HG03045 (cell line): ENCODE measurements at regions not wholly inside any gene's neighbourhood (a gene's known extent, or its start where the extent isn't known, plus 50 kb on each side); places are given as distances from the start of the nearest gene placed in this dataset.
"Not testable (repeated sequence)": the region's sequence is repeated elsewhere in the genome, so short reads cannot be mapped to it uniquely, and the experiment has no call there.

Experiments
- ATAC-seq: cut with Tn5 transposase; IDR thresholded peaks from one replicate; pipeline ENCODE4 v1.9.1; 2021; ENCODE audit warnings: mild to moderate bottlenecking, moderate library complexity; ENCODE audit not compliant: unreplicated experiment

GRCh38 chr4:31417040-31417439, 696.9 kb downstream of the PCDH7 start:
- ATAC-seq: no peak

DNA sequence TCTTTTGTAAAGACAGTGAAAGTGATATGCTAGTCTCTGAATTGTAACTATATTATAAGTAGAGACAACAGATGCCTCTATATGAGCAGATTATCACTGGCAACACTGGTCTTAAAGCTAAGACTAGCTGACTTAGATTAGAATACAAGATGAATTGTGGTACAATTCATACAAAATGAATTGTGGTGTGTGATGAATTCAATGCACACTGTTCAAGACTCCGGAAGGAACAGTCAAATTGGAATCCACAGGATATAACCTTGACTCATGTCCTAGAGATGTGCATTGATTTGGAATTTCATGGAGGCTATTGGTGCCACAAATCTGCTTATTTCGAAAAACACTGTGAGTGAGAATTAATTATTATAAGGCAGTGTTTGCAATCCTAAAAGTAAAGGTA, 701.8 kb downstream of the PCDH7 start:
- ATAC-seq: no peak

GRCh38 chr4:31427691-31428090, 707.5 kb downstream of the PCDH7 start:
- ATAC-seq: no peak

GRCh38 chr4:31442236-31442635, 722.1 kb downstream of the PCDH7 start:
- no peak for ATAC-seq

- no peak for ATAC-seq
Measured at GRCh38 chr4:31445526-31445925, 725.4 kb downstream of the PCDH7 start.

GRCh38 chr4:31455612-31456011, 735.4 kb downstream of the PCDH7 start:
- ATAC-seq: no peak

DNA sequence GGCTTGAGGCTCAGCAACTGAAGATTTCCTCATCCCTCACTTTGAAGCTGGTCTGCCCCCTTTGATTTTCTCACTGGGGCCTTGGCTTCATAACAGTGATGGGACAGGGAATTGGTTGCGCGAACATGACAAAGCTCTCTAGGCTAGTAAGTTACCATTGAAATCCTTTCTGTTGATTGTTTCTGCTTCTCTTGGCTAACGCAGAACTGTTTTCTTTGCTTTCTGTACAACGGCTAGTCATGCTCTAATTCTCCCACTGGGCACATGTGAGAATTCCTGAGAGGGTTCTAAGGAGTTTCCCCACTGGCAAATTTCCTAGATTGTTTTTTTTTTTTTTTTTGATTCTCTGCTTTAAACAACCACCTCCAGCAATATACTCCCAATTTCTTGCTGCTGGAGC, 738.6 kb downstream of the PCDH7 start:
- ATAC-seq: no peak

DNA sequence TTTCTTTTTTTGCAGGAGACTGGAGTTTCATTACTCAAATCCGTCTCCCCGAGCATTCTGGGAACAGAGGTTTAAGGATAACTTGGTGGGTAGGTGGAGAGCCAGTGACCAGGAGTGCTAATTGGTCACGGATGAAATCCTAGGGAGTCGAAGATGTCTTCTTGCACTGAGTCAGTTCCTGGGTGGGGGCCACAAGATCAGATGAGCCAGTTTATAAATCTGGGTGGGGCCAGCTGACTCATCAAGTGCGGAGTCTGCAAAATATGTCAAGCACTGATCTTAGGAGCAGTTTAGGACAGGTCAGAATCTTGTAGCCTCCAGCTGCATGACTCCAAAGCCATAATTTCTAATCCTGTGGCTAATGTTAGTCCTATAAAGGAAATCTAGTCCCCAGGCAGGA, 741.3 kb downstream of the PCDH7 start:
- no peak for ATAC-seq

- no peak for ATAC-seq
Measured at GRCh38 chr4:31467781-31468180, 747.6 kb downstream of the PCDH7 start.

DNA sequence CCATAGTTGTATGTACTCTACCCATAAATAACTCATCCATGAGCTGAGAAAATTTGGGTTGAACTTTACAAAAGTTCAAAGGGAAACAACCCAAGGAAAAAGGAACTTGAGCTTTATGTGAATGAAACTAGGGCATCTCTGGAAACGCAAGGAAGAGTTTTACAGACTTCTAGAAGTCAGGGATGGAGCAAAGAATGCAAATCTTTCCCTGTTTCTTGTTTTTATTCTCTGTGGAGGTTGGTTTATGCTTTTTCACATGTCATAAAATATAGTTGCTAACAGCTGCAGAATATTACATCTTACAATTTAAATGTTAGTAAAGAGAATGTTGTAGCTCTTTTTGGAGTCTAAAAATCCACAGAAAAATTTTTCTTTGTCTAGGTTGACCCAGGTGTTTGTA, 754.1 kb downstream of the PCDH7 start:
- ATAC-seq: no peak

- no peak for ATAC-seq
Measured at GRCh38 chr4:31482691-31483090, 762.5 kb downstream of the PCDH7 start.

DNA sequence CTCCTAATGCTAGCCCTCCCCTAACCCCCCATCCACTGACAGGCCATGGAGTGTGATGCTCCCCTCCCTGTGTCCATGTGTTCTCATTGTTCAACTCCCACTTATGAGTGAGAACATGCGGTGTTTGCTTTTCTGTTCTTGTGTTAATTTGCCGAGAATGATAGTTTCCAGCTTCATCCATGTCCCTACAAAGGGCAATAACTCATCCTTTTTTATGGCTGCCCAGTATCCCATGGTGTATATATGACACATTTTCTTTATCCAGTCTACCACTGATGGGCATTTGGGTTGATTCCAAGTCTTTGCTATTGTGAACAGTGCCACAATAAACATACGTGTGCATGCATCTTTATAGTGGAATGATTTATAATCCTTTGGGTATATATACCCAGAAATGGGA, 779.0 kb downstream of the PCDH7 start:
- not testable (repeated sequence) for ATAC-seq

GRCh38 chr4:31516520-31516919, 796.4 kb downstream of the PCDH7 start:
- no peak for ATAC-seq

- ATAC-seq: no peak
Measured at GRCh38 chr4:31518796-31519250, 798.7 kb downstream of the PCDH7 start.

- ATAC-seq: no peak
Measured at GRCh38 chr4:31530555-31530954, 810.4 kb downstream of the PCDH7 start.

GRCh38 chr4:31538877-31539276, 818.7 kb downstream of the PCDH7 start:
- ATAC-seq: no peak

- no peak for ATAC-seq
Measured at GRCh38 chr4:31539284-31540069, 819.3 kb downstream of the PCDH7 start.

DNA sequence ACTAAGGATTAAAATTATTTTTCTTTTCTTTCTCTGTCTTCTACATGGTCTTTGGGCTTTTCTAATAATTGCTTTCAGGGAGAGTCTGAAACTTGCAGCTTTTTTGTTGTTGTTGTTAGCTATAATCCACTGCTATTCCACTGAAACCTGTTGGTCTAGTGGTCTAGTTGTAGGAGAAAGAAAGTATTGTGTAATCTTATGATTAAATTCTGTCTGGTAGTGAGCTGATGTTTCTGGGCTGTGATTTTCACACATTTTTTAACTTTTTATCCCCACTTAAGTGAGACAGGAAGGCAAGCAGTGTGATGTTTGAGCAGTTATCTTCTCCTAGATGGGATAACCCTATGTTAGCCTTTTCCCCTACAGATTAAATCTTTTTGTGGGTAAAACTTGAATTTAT, 825.2 kb downstream of the PCDH7 start:
- no peak for ATAC-seq

DNA sequence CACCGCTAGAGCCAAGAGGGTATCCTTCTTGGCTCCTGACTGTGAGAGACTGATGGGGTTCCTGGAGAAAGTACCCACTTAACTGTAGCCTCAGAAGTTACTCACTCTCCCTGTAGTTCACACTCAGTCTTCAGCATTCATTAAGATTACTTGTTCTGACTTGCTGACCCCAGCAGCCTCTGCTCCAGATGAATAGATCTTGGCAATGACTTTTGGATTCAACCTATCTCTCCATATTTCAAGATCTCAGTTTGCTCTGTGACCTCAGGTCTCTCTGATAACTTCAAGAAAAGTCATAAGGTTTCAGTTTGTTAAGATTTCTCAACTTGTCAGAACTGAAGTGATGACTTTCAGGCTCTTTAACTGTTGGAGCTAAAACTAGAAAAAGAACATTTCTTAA, 825.6 kb downstream of the PCDH7 start:
- no peak for ATAC-seq

DNA sequence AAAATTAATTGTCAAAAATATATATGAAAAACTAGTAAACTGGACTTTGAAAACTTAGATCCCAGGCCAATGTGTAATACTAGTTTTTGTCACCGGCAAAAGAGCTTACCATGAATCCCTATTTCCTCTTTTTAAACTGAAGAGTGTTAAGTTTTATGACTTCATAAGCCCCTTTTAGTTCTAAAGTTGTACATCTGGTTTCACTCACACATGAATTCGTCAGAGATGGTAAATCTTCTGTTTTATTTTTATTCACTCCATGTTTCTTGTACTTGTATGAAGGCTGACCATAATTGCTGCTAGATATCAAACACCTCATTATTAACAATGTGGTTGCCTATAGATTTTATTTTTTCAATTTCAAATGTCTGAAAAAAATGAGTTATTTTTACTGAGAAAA, 827.9 kb downstream of the PCDH7 start:
- ATAC-seq: no peak

- no peak for ATAC-seq
Measured at GRCh38 chr4:31548823-31549222, 828.7 kb downstream of the PCDH7 start.

DNA sequence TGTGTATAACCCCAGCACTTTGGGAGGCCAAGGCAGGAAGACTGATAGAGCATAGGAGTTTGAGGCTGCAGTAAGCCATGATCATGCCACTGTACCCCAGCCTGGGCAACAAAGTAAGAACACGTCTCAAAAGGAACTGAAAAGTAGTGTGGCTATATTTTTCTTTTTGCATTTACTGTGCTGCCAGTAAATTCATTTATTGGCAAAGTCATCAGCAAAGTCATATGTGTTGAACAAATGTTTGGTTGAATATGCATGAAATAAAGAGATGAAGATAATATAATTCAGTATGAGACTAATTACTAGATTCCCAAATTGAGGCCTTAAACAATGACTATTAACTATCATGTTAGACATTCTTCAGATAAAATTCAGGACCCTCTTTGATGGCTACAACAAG, 829.1 kb downstream of the PCDH7 start:
- ATAC-seq: no peak

GRCh38 chr4:31557437-31557836, 837.3 kb downstream of the PCDH7 start:
- ATAC-seq: no peak
